Caco-2 (cell line): ENCODE measurements at regions not wholly inside any gene's neighbourhood (a gene's known extent, or its start where the extent isn't known, plus 50 kb on each side); places are given as distances from the start of the nearest gene placed in this dataset.
A peak's percentile ranks its signal among the peaks of the same experiment; 100 is the strongest.

Source experiments
- BruUV-seq: library from RNA; stranded (reverse); fragments of 400-500 nt; replicated peaks from 2 replicates; lab custom pipeline; 2021; lab: Mats Ljungman, UMichigan
- CTCF ChIA-PET: fragments of 300-600 bp; sonication (Branson Sonifier 250); formaldehyde crosslinking; loops from one replicate; lab custom pipeline; 2022; ENCODE audit warnings: antibody characterized with exemption; lab: Charles Lee
- POLR2A ChIA-PET: fragments of 300-600 bp; sonication (Branson Sonifier 250); formaldehyde crosslinking; loops from one replicate; lab custom pipeline; 2022; ENCODE audit warnings: antibody characterized with exemption; lab: Charles Lee
- DNase-seq, 2 experiments: peaks; one replicate each; pipeline versions ENCODE4 v3.0.0 to v3.0.0-alpha.2; 2020 to 2022
- H3K27me3 ChIP-seq: replicated peaks from 2 replicates; pipeline ENCODE4 v1.6.0; 2011; ENCODE audit warnings: low read length; ENCODE audit not compliant: control insufficient read depth, insufficient read depth
- H3K36me3 ChIP-seq: 2 replicates; pipeline ENCODE4 v1.5.1; 2011; ENCODE audit warnings: low read length; ENCODE audit not compliant: control insufficient read depth, insufficient read depth
- H3K4me1 ChIP-seq: fragments of 250-450 bp; sonication (Bioruptor Pico); 2 replicates; pipeline ENCODE4 v1.5.1; 2020; ENCODE audit warnings: mild to moderate bottlenecking
- H3K4me3 ChIP-seq: 2 replicates; pipeline ENCODE4 v1.5.1; 2011; ENCODE audit warnings: low read depth, mild to moderate bottlenecking, control low read depth, low read length
- H3K9me3 ChIP-seq: fragments of 250-450 bp; sonication (Bioruptor Pico); 2 replicates; pipeline ENCODE4 v1.5.1; 2020; ENCODE audit warnings: mild to moderate bottlenecking, moderate library complexity
- H3K27ac Mint-ChIP-seq: one replicate; pipeline ENCODE4 v1.8.0; 2022; ENCODE audit warnings: mixed read lengths; ENCODE audit not compliant: unreplicated experiment
- H3K27me3 Mint-ChIP-seq: one replicate; pipeline ENCODE4 v1.8.0; 2022; ENCODE audit warnings: mixed read lengths; ENCODE audit not compliant: insufficient read depth, unreplicated experiment
- H3K36me3 Mint-ChIP-seq: one replicate; pipeline ENCODE4 v1.8.0; 2022; ENCODE audit warnings: mild to moderate bottlenecking, mixed read lengths; ENCODE audit not compliant: insufficient read depth, unreplicated experiment
- H3K4me1 Mint-ChIP-seq: one replicate; pipeline ENCODE4 v1.8.0; 2022; ENCODE audit warnings: low read depth, mixed read lengths; ENCODE audit not compliant: unreplicated experiment
- H3K4me3 Mint-ChIP-seq: one replicate; pipeline ENCODE4 v1.8.0; 2022; ENCODE audit warnings: mild to moderate bottlenecking, moderate library complexity, mixed read lengths; ENCODE audit not compliant: unreplicated experiment
- H3K9me3 Mint-ChIP-seq: one replicate; pipeline ENCODE4 v1.8.0; 2022; ENCODE audit warnings: mixed read lengths; ENCODE audit not compliant: unreplicated experiment
- CTCF ChIP-seq, 2 experiments: fragments of 200-600 bp in 1 of 2; IDR thresholded peaks; 1 replicate in 1 of 2; 2 replicates in 1 of 2; pipeline versions ENCODE4 v1.5.1 to v1.8.0; 2011 to 2022; ENCODE audit warnings: antibody characterized with exemption in 1 of 2, control low read depth in 1 of 2, inconsistent platforms in 1 of 2, low read depth in 1 of 2, low read length in 1 of 2, mild to moderate bottlenecking in 1 of 2, moderate library complexity in 1 of 2; ENCODE audit not compliant: insufficient read depth in 1 of 2, severe bottlenecking in 1 of 2, unreplicated experiment in 1 of 2
- intact Hi-C: fragments of 100-400 bp; cut with micrococcal nuclease; formaldehyde crosslinking; loops from one replicate; pipeline ENCODE4 v1.10.0; 2022; ENCODE audit not compliant: unreplicated experiment

DNA sequence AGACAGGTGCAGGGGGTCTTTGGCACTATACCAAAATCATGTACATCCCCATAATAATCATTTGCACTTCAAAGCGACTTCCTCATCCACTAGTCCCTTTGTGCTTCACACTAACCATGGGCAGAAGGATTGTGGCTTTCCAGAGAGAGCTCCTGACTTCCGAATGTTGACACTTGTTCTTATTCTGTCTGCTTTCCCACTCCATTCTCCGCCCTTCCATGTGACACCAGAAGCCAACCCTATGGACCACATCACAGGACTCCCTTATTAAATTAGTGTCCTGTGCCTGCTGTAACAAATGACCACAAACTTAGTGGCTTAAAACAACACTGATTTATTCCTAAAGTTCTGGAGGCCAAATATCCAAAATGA is 91.6 kb downstream of the CMC2 start:
- peaks cover 25% of the 10 kb centered on the region for H3K4me1 Mint-ChIP-seq
- DNase-seq, result no peak
- peaks cover 5% of the 10 kb centered on the region for H3K27me3 Mint-ChIP-seq
- intact Hi-C loops, result no loop called here
- Histone ChIP-seq H3K4me1 (peaks cover 27% of the 10 kb centered on the region), H3K27me3 (no peaks in the 10 kb centered on the region), H3K9me3 (peaks cover 8% of the 10 kb centered on the region; the same call in 1 of the 2 replicates), H3K36me3 (no peaks in the 10 kb centered on the region), H3K4me3 (no peak overlapping the region)
- no peak overlapping the region for H3K4me3 Mint-ChIP-seq
- no peaks in the 10 kb centered on the region for H3K36me3 Mint-ChIP-seq
- POLR2A ChIA-PET, result no interaction called here
- no peak for TF ChIP-seq CTCF (IDR thresholded peaks at IDR 0.05; ENCODE audit: insufficient read depth in 1 of 2, low read depth in 1 of 2, low read length in 1 of 2, severe bottlenecking in 1 of 2, unreplicated experiment in 1 of 2)
- peaks cover 34% of the 10 kb centered on the region for H3K9me3 Mint-ChIP-seq
- H3K27ac Mint-ChIP-seq, result peak overlapping the region; percentile 49
- CTCF ChIA-PET, result interaction anchor here (0.6 to 1.0 kb wide), 2 partner anchors 9 to 57 kb away, joined by 3 to 5 read pairs; no protein-coding TSS in a partner anchor
- no TSS peak for BruUV-seq

DNA sequence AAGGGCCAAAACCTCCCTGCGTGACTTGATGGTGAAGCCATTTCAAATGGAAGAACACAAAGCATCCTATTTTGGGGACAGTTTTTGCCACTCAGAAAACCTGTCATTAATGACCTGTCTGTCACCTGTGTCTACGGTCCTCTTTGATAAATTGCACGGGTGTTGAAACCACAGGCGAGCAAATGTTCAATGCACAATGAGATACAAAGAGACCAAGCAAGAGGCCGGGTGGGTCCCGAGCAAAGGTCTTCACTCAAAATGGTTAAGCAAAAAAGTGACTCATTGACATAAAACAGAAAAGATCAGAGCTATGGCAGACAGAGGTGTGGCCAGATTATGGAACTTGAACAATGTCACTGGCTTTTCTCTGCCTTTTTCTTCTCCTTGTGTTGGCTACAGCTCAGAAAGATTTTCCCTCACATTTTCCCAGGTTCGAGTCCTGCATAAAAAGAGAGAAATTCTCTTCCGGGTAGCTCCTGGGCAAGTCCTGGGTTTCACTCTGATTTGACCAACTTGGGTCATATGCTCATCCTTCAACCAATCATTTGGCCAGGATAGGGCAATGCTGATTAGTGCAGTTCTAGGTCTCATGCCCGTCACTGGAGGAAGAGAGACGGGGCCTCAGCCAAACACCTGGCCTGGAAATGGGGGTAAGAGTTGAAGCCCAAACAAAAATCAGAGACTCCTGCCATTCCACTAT is 92.2 kb downstream of the CMC2 start:
- Mint-ChIP-seq H3K4me3 (no peak overlapping the region), H3K36me3 (no peaks in the 10 kb centered on the region), H3K27me3 (peaks cover 5% of the 10 kb centered on the region), H3K27ac (peak overlapping the region; percentile 49), H3K4me1 (peaks cover 28% of the 10 kb centered on the region), H3K9me3 (peaks cover 30% of the 10 kb centered on the region)
- peak; percentile 49 to 69 for DNase-seq
- no TSS peak for BruUV-seq
- CTCF ChIA-PET, result interaction anchor here (0.6 to 1.0 kb wide), 2 partner anchors 10 to 56 kb away, joined by 3 to 5 read pairs; no protein-coding TSS in a partner anchor
- Histone ChIP-seq H3K9me3 (peaks cover 8% of the 10 kb centered on the region; the same call in 1 of the 2 replicates), H3K4me1 (peaks cover 31% of the 10 kb centered on the region), H3K36me3 (no peaks in the 10 kb centered on the region), H3K4me3 (no peak overlapping the region), H3K27me3 (no peaks in the 10 kb centered on the region)
- POLR2A ChIA-PET, result no interaction called here
- intact Hi-C loops, result no loop called here
- TF ChIP-seq CTCF (IDR thresholded peaks at IDR 0.05; ENCODE audit: insufficient read depth in 1 of 2, low read depth in 1 of 2, low read length in 1 of 2, severe bottlenecking in 1 of 2, unreplicated experiment in 1 of 2), result no peak

DNA sequence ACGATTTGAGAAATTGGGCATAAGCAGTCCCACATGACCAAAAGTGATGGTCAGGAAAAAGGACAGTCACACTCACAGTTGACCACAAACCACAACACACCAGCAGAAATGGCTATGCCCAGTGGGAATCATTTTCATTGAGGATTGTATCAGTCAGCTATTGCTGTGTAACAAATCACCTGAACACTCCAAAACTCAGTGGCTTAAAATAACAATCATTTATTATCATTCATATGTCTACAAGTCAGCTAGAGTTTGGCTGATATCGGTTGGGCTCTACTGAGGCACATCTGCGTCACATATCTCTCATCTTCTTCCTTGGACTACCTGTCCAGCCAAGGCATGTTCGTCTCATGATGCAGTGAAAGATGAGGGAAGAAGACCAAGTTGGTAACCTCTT is 93.3 kb downstream of the CMC2 start:
- POLR2A ChIA-PET, result no interaction called here
- no TSS peak for BruUV-seq
- H3K36me3 ChIP-seq, result no peaks in the 10 kb centered on the region
- Mint-ChIP-seq H3K27me3 (peaks cover 4% of the 10 kb centered on the region), H3K4me1 (peaks cover 28% of the 10 kb centered on the region), H3K27ac (no peak overlapping the region), H3K9me3 (peaks cover 29% of the 10 kb centered on the region), H3K4me3 (no peak overlapping the region), H3K36me3 (no peaks in the 10 kb centered on the region)
- intact Hi-C loops, result no loop called here
- no peak for TF ChIP-seq CTCF (IDR thresholded peaks at IDR 0.05; ENCODE audit: insufficient read depth in 1 of 2, low read depth in 1 of 2, low read length in 1 of 2, severe bottlenecking in 1 of 2, unreplicated experiment in 1 of 2)
- no peak for DNase-seq
- no peak overlapping the region for H3K4me3 ChIP-seq
- CTCF ChIA-PET, result no interaction called here
- peaks cover 8% of the 10 kb centered on the region; the same call in 1 of the 2 replicates for H3K9me3 ChIP-seq
- peaks cover 31% of the 10 kb centered on the region for H3K4me1 ChIP-seq
- H3K27me3 ChIP-seq, result no peaks in the 10 kb centered on the region
